HG03175 (cell line): ENCODE measurements at regions not wholly inside any gene's neighbourhood (a gene's known extent, or its start where the extent isn't known, plus 50 kb on each side); places are given as distances from the start of the nearest gene placed in this dataset.
A peak's percentile ranks its signal among the peaks of the same experiment; 100 is the strongest.
"Not testable (repeated sequence)": the region's sequence is repeated elsewhere in the genome, so short reads cannot be mapped to it uniquely, and the experiment has no call there.

Experiments used
- ATAC-seq: cut with Tn5 transposase; IDR thresholded peaks from one replicate; pipeline ENCODE4 v1.9.1; 2021; ENCODE audit warnings: mild to moderate bottlenecking, moderate library complexity; ENCODE audit not compliant: unreplicated experiment

GRCh38 chr20:22690616-22691179, 106.3 kb upstream of the FOXA2 start:
- no peak for ATAC-seq

- peak; percentile 83 for ATAC-seq
These were observed 107.2 kb upstream of the FOXA2 start for GRCh38 chr20:22691369-22692118.

- no peak for ATAC-seq
These were observed 107.7 kb upstream of the FOXA2 start for GRCh38 chr20:22692119-22692475.

- ATAC-seq: not testable (repeated sequence)
These were observed 108.2 kb upstream of the FOXA2 start for GRCh38 chr20:22692620-22693019.

GRCh38 chr20:22696759-22697158, 112.4 kb upstream of the FOXA2 start:
- ATAC-seq: no peak

GRCh38 chr20:22698259-22698842, 114.0 kb upstream of the FOXA2 start:
- ATAC-seq: no peak

- ATAC-seq: no peak
These were observed 115.0 kb upstream of the FOXA2 start for GRCh38 chr20:22699396-22699795.

GRCh38 chr20:22700367-22700766, 116.0 kb upstream of the FOXA2 start:
- ATAC-seq: no peak

- ATAC-seq: no peak
These were observed 117.4 kb upstream of the FOXA2 start for GRCh38 chr20:22701679-22702308.

GRCh38 chr20:22703843-22704242, 119.5 kb upstream of the FOXA2 start:
- ATAC-seq: no peak

- ATAC-seq: no peak
These were observed 127.8 kb upstream of the FOXA2 start for GRCh38 chr20:22711971-22712755.

GRCh38 chr20:22716821-22717351, 132.5 kb upstream of the FOXA2 start:
- ATAC-seq: no peak

- ATAC-seq: no peak
These were observed 133.1 kb upstream of the FOXA2 start for GRCh38 chr20:22717466-22717865.

- ATAC-seq: no peak
These were observed 134.8 kb upstream of the FOXA2 start for GRCh38 chr20:22719167-22719591.

- ATAC-seq: no peak
These were observed 135.8 kb upstream of the FOXA2 start for GRCh38 chr20:22720206-22720605.

- ATAC-seq: no peak
These were observed 138.4 kb upstream of the FOXA2 start for GRCh38 chr20:22722811-22723210.

GRCh38 chr20:22723659-22724058, 139.3 kb upstream of the FOXA2 start:
- no peak for ATAC-seq

- no peak for ATAC-seq
These were observed 143.9 kb upstream of the FOXA2 start for GRCh38 chr20:22728146-22728745.

- no peak for ATAC-seq
These were observed 144.8 kb upstream of the FOXA2 start for GRCh38 chr20:22729180-22729579.

- ATAC-seq: no peak
These were observed 145.4 kb upstream of the FOXA2 start for GRCh38 chr20:22729616-22730236.
